ENCODE measurements at regions not wholly inside any gene's neighbourhood (a gene's known extent, or its start where the extent isn't known, plus 50 kb on each side); places are given as distances from the start of the nearest gene placed in this dataset.

GRCh38 chr5:136538534-136538933 is 173.2 kb upstream of the TRPC7 start:
- H3K4me1 ChIP-seq, result no peaks in the 10 kb centered on the region
- no peak for DNase-seq
- no peak for TF ChIP-seq POLR2A (IDR thresholded peaks at IDR 0.05)
- TF ChIP-seq CTCF (IDR thresholded peaks at IDR 0.05), result no peak

GRCh38 chr5:136529081-136529480 is 163.7 kb upstream of the TRPC7 start:
- Histone ChIP-seq H3K4me3 (no peak overlapping the region), H3K27me3 (no peaks in the 10 kb centered on the region), H3K4me1 (no peaks in the 10 kb centered on the region), H3K9me3 (no peaks in the 10 kb centered on the region), H3K27ac (no peak overlapping the region), H3K36me3 (no peaks in the 10 kb centered on the region)
- no peak for DNase-seq
- TF ChIP-seq POLR2A (IDR thresholded peaks at IDR 0.05) (no peak), CTCF (IDR thresholded peaks at IDR 0.05) (no peak)

More at GRCh38 chr5:136538534-136538933, 173.2 kb upstream of the TRPC7 start:
- Histone ChIP-seq H3K36me3 (no peaks in the 10 kb centered on the region), H3K9me3 (no peaks in the 10 kb centered on the region), H3K27me3 (no peaks in the 10 kb centered on the region), H3K4me3 (no peak overlapping the region), H3K27ac (no peak overlapping the region)

GRCh38 chr5:136528481-136529030 is 163.2 kb upstream of the TRPC7 start:
- Histone ChIP-seq H3K4me3 (no peak overlapping the region), H3K36me3 (no peaks in the 10 kb centered on the region), H3K27me3 (no peaks in the 10 kb centered on the region), H3K9me3 (no peaks in the 10 kb centered on the region), H3K4me1 (no peaks in the 10 kb centered on the region), H3K27ac (no peak overlapping the region)
- DNase-seq, result no peak
- no peak for TF ChIP-seq POLR2A (IDR thresholded peaks at IDR 0.05)
- TF ChIP-seq CTCF (IDR thresholded peaks at IDR 0.05), result no peak

- no peak for TF ChIP-seq POLR2A (IDR thresholded peaks at IDR 0.05)
- TF ChIP-seq CTCF (IDR thresholded peaks at IDR 0.05), result no peak
- no peaks in the 10 kb centered on the region for H3K36me3 ChIP-seq
- DNase-seq, result no peak
- no peaks in the 10 kb centered on the region for H3K9me3 ChIP-seq
- H3K4me3 ChIP-seq, result no peak overlapping the region
- no peaks in the 10 kb centered on the region for H3K4me1 ChIP-seq
- H3K27ac ChIP-seq, result no peak overlapping the region
- no peaks in the 10 kb centered on the region for H3K27me3 ChIP-seq
Measured at GRCh38 chr5:136527311-136527710, 162.0 kb upstream of the TRPC7 start.

GRCh38 chr5:136526791-136527190 is 161.4 kb upstream of the TRPC7 start:
- no peaks in the 10 kb centered on the region for H3K4me1 ChIP-seq
- DNase-seq, result no peak
- no peaks in the 10 kb centered on the region for H3K9me3 ChIP-seq
- no peaks in the 10 kb centered on the region for H3K27me3 ChIP-seq
- no peaks in the 10 kb centered on the region for H3K36me3 ChIP-seq
- no peak overlapping the region for H3K4me3 ChIP-seq
- no peak for TF ChIP-seq POLR2A (IDR thresholded peaks at IDR 0.05)
- no peak for TF ChIP-seq CTCF (IDR thresholded peaks at IDR 0.05)
- no peak overlapping the region for H3K27ac ChIP-seq

GRCh38 chr5:136526021-136526420 is 160.7 kb upstream of the TRPC7 start:
- no peak for DNase-seq
- no peak overlapping the region for H3K4me3 ChIP-seq
- H3K27ac ChIP-seq, result no peak overlapping the region
- H3K4me1 ChIP-seq, result no peaks in the 10 kb centered on the region
- H3K36me3 ChIP-seq, result no peaks in the 10 kb centered on the region
- no peaks in the 10 kb centered on the region for H3K27me3 ChIP-seq
- H3K9me3 ChIP-seq, result no peaks in the 10 kb centered on the region
- no peak for TF ChIP-seq POLR2A (IDR thresholded peaks at IDR 0.05)
- TF ChIP-seq CTCF (IDR thresholded peaks at IDR 0.05), result no peak

Measured in Peyer's patch (tissue), 4 donors.